ENCODE measurements at regions not wholly inside any gene's neighbourhood (a gene's known extent, or its start where the extent isn't known, plus 50 kb on each side); places are given as distances from the start of the nearest gene placed in this dataset.
"Not testable (repeated sequence)": the region's sequence is repeated elsewhere in the genome, so short reads cannot be mapped to it uniquely, and the experiment has no call there.

GRCh38 chr3:176120507-176120906 lies 1076.8 kb downstream of the TBL1XR1 start:
- H3K27me3 ChIP-seq (ENCODE audit: insufficient read depth, low read length): no peaks in the 10 kb centered on the region
- H3K4me3 ChIP-seq (ENCODE audit: low read length): no peak overlapping the region
- 77% methylated on average over 1 of the region's 2 CpGs for WGBS
- H3K9me3 ChIP-seq (ENCODE audit: insufficient read depth, low read depth, low read length): peaks cover 5% of the 10 kb centered on the region; the same call in 1 of the 2 replicates
- no peak overlapping the region for H3K27ac ChIP-seq (ENCODE audit: low read depth, low read length)
- no peak overlapping the region for H3K9ac ChIP-seq (ENCODE audit: low read depth, low read length)
- H3K36me3 ChIP-seq (ENCODE audit: insufficient read depth, low read length): no peaks in the 10 kb centered on the region
- no peaks in the 10 kb centered on the region for H3K4me1 ChIP-seq (ENCODE audit: insufficient read depth, low read length)

GRCh38 chr3:176119826-176120225 lies 1077.5 kb downstream of the TBL1XR1 start:
- no peaks in the 10 kb centered on the region for H3K36me3 ChIP-seq (ENCODE audit: insufficient read depth, low read length)
- no peak overlapping the region for H3K4me3 ChIP-seq (ENCODE audit: low read length)
- H3K9ac ChIP-seq (ENCODE audit: low read depth, low read length): no peak overlapping the region
- no peaks in the 10 kb centered on the region for H3K27me3 ChIP-seq (ENCODE audit: insufficient read depth, low read length)
- WGBS: 93% methylated on average over 6 of the region's 6 CpGs
- H3K9me3 ChIP-seq (ENCODE audit: insufficient read depth, low read depth, low read length): no peaks in the 10 kb centered on the region
- no peaks in the 10 kb centered on the region for H3K4me1 ChIP-seq (ENCODE audit: insufficient read depth, low read length)
- H3K27ac ChIP-seq (ENCODE audit: low read depth, low read length): no peak overlapping the region

GRCh38 chr3:176106380-176106779 lies 1090.9 kb downstream of the TBL1XR1 start:
- no peaks in the 10 kb centered on the region for H3K36me3 ChIP-seq (ENCODE audit: insufficient read depth, low read length)
- WGBS: 98% methylated on average over 2 of the region's 2 CpGs

GRCh38 chr3:176097027-176097426 lies 1100.3 kb downstream of the TBL1XR1 start:
- Histone ChIP-seq H3K9me3 (ENCODE audit: insufficient read depth, low read depth, low read length) (no peaks in the 10 kb centered on the region), H3K27me3 (ENCODE audit: insufficient read depth, low read length) (no peaks in the 10 kb centered on the region), H3K4me3 (ENCODE audit: low read length) (no peak overlapping the region), H3K4me1 (ENCODE audit: insufficient read depth, low read length) (no peaks in the 10 kb centered on the region), H3K9ac (ENCODE audit: low read depth, low read length) (no peak overlapping the region), H3K27ac (ENCODE audit: low read depth, low read length) (no peak overlapping the region), H3K36me3 (ENCODE audit: insufficient read depth, low read length) (no peaks in the 10 kb centered on the region)

More at GRCh38 chr3:176106380-176106779, 1090.9 kb downstream of the TBL1XR1 start:
- no peaks in the 10 kb centered on the region for H3K9me3 ChIP-seq (ENCODE audit: insufficient read depth, low read depth, low read length)
- no peak overlapping the region for H3K9ac ChIP-seq (ENCODE audit: low read depth, low read length)
- no peak overlapping the region for H3K27ac ChIP-seq (ENCODE audit: low read depth, low read length)
- no peaks in the 10 kb centered on the region for H3K27me3 ChIP-seq (ENCODE audit: insufficient read depth, low read length)
- peaks cover 3% of the 10 kb centered on the region; the same call in 1 of the 2 replicates for H3K4me1 ChIP-seq (ENCODE audit: insufficient read depth, low read length)
- H3K4me3 ChIP-seq (ENCODE audit: low read length): no peak overlapping the region

- H3K9me3 ChIP-seq (ENCODE audit: insufficient read depth, low read depth, low read length); H3K4me1 ChIP-seq (ENCODE audit: insufficient read depth, low read length); H3K27ac ChIP-seq (ENCODE audit: low read depth, low read length); H3K27me3 ChIP-seq (ENCODE audit: insufficient read depth, low read length); H3K4me3 ChIP-seq (ENCODE audit: low read length); H3K9ac ChIP-seq (ENCODE audit: low read depth, low read length); H3K36me3 ChIP-seq (ENCODE audit: insufficient read depth, low read length): not testable (repeated sequence)
- 75% methylated on average over 1 of the region's 1 CpG for WGBS
Observed at GRCh38 chr3:176093892-176094291, 1103.4 kb downstream of the TBL1XR1 start.

- Histone ChIP-seq H3K27ac (ENCODE audit: low read depth, low read length) (no peak overlapping the region), H3K9ac (ENCODE audit: low read depth, low read length) (no peak overlapping the region)
Observed at GRCh38 chr3:176090727-176091126, 1106.6 kb downstream of the TBL1XR1 start.

GRCh38 chr3:176088962-176089383 lies 1108.3 kb downstream of the TBL1XR1 start:
- H3K9ac ChIP-seq (ENCODE audit: low read depth, low read length): no peak overlapping the region
- no peaks in the 10 kb centered on the region for H3K36me3 ChIP-seq (ENCODE audit: insufficient read depth, low read length)
- H3K4me3 ChIP-seq (ENCODE audit: low read length): no peak overlapping the region
- 89% methylated on average over 2 of the region's 3 CpGs for WGBS
- H3K27ac ChIP-seq (ENCODE audit: low read depth, low read length): no peak overlapping the region
- H3K4me1 ChIP-seq (ENCODE audit: insufficient read depth, low read length): no peaks in the 10 kb centered on the region
- H3K27me3 ChIP-seq (ENCODE audit: insufficient read depth, low read length): no peaks in the 10 kb centered on the region
- no peaks in the 10 kb centered on the region for H3K9me3 ChIP-seq (ENCODE audit: insufficient read depth, low read depth, low read length)

More at GRCh38 chr3:176090727-176091126, 1106.6 kb downstream of the TBL1XR1 start:
- no peaks in the 10 kb centered on the region for H3K27me3 ChIP-seq (ENCODE audit: insufficient read depth, low read length)
- no peak overlapping the region for H3K4me3 ChIP-seq (ENCODE audit: low read length)
- WGBS: 87% methylated on average over 3 of the region's 3 CpGs
- H3K36me3 ChIP-seq (ENCODE audit: insufficient read depth, low read length): no peaks in the 10 kb centered on the region
- no peaks in the 10 kb centered on the region for H3K9me3 ChIP-seq (ENCODE audit: insufficient read depth, low read depth, low read length)
- no peaks in the 10 kb centered on the region for H3K4me1 ChIP-seq (ENCODE audit: insufficient read depth, low read length)

- Histone ChIP-seq H3K36me3 (ENCODE audit: insufficient read depth, low read length) (no peaks in the 10 kb centered on the region), H3K4me3 (ENCODE audit: low read length) (no peak overlapping the region), H3K9ac (ENCODE audit: low read depth, low read length) (no peak overlapping the region), H3K27ac (ENCODE audit: low read depth, low read length) (no peak overlapping the region), H3K27me3 (ENCODE audit: insufficient read depth, low read length) (no peaks in the 10 kb centered on the region), H3K9me3 (ENCODE audit: insufficient read depth, low read depth, low read length) (no peaks in the 10 kb centered on the region), H3K4me1 (ENCODE audit: insufficient read depth, low read length) (no peaks in the 10 kb centered on the region)
- 90% methylated on average over 1 of the region's 2 CpGs for WGBS
Observed at GRCh38 chr3:176087066-176087697, 1110.1 kb downstream of the TBL1XR1 start.

GRCh38 chr3:176079785-176080184 lies 1117.5 kb downstream of the TBL1XR1 start:
- Histone ChIP-seq H3K27ac (ENCODE audit: low read depth, low read length) (no peak overlapping the region), H3K36me3 (ENCODE audit: insufficient read depth, low read length) (no peaks in the 10 kb centered on the region), H3K27me3 (ENCODE audit: insufficient read depth, low read length) (no peaks in the 10 kb centered on the region), H3K9me3 (ENCODE audit: insufficient read depth, low read depth, low read length) (no peaks in the 10 kb centered on the region), H3K4me1 (ENCODE audit: insufficient read depth, low read length) (no peaks in the 10 kb centered on the region), H3K9ac (ENCODE audit: low read depth, low read length) (no peak overlapping the region), H3K4me3 (ENCODE audit: low read length) (no peak overlapping the region)
- 84% methylated on average over 1 of the region's 1 CpG for WGBS

GRCh38 chr3:176078906-176079305 lies 1118.4 kb downstream of the TBL1XR1 start:
- no peak overlapping the region for H3K27ac ChIP-seq (ENCODE audit: low read depth, low read length)
- H3K4me3 ChIP-seq (ENCODE audit: low read length): no peak overlapping the region
- no peaks in the 10 kb centered on the region for H3K4me1 ChIP-seq (ENCODE audit: insufficient read depth, low read length)
- no peaks in the 10 kb centered on the region for H3K9me3 ChIP-seq (ENCODE audit: insufficient read depth, low read depth, low read length)
- no CpG with 5 or more reads among the region's 1 CpG for WGBS
- no peak overlapping the region for H3K9ac ChIP-seq (ENCODE audit: low read depth, low read length)
- H3K36me3 ChIP-seq (ENCODE audit: insufficient read depth, low read length): no peaks in the 10 kb centered on the region
- H3K27me3 ChIP-seq (ENCODE audit: insufficient read depth, low read length): no peaks in the 10 kb centered on the region

- Histone ChIP-seq H3K9ac (ENCODE audit: low read depth, low read length) (no peak overlapping the region), H3K9me3 (ENCODE audit: insufficient read depth, low read depth, low read length) (no peaks in the 10 kb centered on the region), H3K27ac (ENCODE audit: low read depth, low read length) (no peak overlapping the region), H3K4me1 (ENCODE audit: insufficient read depth, low read length) (no peaks in the 10 kb centered on the region), H3K4me3 (ENCODE audit: low read length) (no peak overlapping the region), H3K36me3 (ENCODE audit: insufficient read depth, low read length) (no peaks in the 10 kb centered on the region), H3K27me3 (ENCODE audit: insufficient read depth, low read length) (no peaks in the 10 kb centered on the region)
- WGBS: 89% methylated on average over 1 of the region's 1 CpG
Observed at GRCh38 chr3:176075491-176075890, 1121.8 kb downstream of the TBL1XR1 start.

- Histone ChIP-seq H3K4me1 (ENCODE audit: insufficient read depth, low read length) (no peaks in the 10 kb centered on the region), H3K36me3 (ENCODE audit: insufficient read depth, low read length) (no peaks in the 10 kb centered on the region), H3K9ac (ENCODE audit: low read depth, low read length) (no peak overlapping the region)
Observed at GRCh38 chr3:176075046-176075445, 1122.2 kb downstream of the TBL1XR1 start.

More at GRCh38 chr3:176075046-176075445, 1122.2 kb downstream of the TBL1XR1 start:
- no peaks in the 10 kb centered on the region for H3K27me3 ChIP-seq (ENCODE audit: insufficient read depth, low read length)
- no peaks in the 10 kb centered on the region for H3K9me3 ChIP-seq (ENCODE audit: insufficient read depth, low read depth, low read length)
- no peak overlapping the region for H3K27ac ChIP-seq (ENCODE audit: low read depth, low read length)
- H3K4me3 ChIP-seq (ENCODE audit: low read length): no peak overlapping the region

Measured in HUES64 (cell line).